OCI-M1 (cell line): ENCODE measurements at regions not wholly inside any gene's neighbourhood (a gene's known extent, or its start where the extent isn't known, plus 50 kb on each side); places are given as distances from the start of the nearest gene placed in this dataset.
"Not testable (repeated sequence)": the region's sequence is repeated elsewhere in the genome, so short reads cannot be mapped to it uniquely, and the experiment has no call there.

Experiments
- DNase-seq: peaks from one replicate; lab custom pipeline; 2025; lab: John Stamatoyannopoulos, UW

DNA sequence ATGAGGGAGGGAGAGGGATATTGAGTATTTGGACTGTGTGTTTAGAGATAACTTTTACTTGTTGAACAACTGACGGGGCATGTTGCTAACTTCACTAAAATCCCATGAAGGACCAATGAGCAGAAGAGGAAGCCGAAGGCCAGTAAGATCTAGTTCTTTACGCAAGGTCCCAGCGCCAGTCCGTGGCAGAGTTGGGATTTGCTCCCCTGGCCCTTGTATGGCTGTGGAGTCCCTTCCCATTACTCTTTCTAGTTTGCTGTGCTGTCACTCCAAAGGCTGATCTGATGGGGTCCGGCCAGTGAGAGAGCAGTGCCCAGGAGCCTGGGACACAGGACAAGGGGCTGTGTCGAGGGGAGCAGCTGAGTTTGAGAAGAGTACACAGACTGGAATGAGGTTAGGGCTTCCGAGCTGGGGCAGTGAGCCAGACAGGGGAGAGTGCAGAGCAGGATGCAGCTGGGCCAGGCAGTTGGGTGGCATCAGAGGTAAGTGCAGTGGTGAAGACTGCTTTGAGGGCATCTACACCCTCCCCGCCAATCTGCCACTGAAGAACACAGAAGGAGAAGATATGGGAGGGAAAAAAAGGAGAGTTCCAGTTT is 692.9 kb upstream of the HS6ST1 start:
- DNase-seq: no peak

DNA sequence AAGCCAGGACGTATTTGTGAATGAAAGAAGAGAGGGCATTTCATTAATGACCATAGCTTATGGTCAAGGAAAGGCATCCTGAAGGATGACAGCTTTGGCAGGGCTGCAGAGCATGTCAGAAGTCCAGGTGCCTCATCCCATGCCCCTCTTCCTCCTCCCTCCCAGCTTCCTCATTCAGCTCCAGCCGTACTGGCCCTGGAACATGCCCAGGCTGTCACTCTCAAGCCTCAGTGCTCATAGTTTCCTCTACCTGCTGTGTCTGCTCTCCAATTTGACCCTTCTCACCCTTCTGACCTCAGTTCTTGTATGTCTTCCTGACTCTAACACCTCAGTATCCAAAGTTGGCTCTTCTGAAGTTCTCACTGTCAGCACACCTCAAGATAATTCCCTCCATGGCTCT is 695.8 kb upstream of the HS6ST1 start:
- no peak for DNase-seq

DNA sequence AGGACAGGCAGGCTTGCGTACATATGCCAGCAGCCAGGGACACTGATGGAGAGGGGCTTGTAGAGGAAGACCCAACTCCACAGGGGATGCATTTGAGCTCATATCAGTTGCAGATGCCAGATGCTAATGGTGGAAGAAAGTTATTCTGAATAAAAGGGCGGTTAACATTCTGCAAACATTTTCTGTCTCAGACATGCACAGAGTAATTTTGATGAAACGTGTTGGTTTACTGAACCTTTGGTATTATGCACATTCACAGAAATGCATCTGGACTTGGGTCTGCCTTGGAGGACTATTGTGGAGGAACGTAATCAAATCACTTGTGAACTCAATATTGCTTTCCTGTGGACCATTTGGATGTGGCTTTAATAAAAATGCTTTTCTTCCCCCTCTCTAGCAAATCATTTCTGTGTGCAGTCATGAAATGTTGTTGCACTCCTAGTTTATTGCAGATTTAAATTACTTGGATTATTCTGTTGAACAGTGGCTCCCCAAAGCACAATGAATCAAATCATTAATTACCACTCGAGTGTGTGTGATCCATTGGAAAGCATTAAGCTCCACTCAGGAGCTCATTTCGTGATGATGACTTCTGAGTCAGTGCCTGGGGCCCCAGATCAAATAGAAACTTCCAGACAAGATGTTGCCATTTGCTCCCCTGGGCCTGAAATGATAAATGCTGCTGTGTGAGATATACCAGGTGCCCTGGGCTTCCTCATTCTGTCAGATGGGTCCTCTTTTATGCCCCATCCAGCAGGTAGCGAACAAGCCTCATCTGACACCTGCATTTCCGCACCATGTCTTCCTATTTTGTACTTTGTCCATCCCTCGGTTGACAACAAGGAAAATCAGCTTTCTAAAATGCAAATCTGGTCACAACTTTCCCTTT is 697.0 kb upstream of the HS6ST1 start:
- DNase-seq: no peak

DNA sequence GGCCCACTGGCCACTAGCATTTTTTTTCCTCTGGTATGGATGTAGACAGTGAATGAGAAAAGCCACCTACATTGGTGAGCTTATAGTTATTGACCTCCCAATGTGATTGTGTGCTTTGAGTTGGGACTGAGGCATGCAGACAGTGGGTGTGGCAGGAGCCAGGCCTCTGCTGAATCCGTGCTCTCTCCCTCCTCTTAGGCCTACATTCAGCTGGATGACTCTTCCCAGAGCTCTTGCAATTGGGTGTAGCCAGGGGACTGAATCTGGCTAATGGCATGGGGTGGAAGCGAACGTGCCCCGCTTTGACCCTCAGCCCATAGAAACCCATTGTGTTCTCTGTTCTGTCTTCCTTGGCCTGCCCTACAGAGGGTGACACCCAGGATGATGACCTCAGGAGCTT is 698.3 kb upstream of the HS6ST1 start:
- DNase-seq: no peak

DNA sequence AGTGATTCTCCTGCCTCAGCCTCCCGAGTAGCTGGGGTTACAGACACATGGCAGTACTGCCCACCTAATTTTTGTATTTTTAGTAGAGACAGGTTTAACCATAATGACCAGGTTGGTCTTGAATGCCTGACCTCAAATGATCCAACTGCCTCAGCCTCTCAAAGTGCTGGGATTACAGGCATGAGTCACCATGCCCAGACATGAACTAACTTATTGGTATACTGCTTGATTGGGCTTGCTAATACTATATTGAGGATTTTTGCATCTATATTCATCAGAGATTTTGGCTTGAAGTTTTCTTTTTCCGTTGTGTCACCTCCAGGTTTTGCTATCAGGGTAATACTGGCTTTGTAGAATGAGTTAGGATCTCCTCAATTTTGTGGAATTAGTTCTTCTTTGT is 706.1 kb upstream of the HS6ST1 start:
- DNase-seq: no peak

DNA sequence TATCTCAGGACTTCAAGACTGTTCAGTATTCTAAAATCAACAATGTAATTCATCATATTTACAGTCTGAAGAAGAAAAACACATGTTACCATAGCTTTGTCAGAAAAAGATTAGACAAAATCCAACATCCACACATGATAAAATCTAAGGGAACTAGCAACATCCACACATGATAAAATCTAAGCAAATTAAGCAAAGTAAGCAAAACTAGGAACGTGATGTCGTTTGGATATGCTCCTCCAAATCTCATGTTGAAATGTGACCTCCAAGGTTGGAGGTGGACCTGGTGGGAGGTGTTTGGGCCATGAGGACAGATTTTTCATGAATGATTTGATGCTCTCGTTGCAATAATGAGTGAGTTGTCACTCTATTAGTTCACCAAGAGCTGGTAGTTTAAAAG is 717.3 kb upstream of the HS6ST1 start:
- DNase-seq: no peak

DNA sequence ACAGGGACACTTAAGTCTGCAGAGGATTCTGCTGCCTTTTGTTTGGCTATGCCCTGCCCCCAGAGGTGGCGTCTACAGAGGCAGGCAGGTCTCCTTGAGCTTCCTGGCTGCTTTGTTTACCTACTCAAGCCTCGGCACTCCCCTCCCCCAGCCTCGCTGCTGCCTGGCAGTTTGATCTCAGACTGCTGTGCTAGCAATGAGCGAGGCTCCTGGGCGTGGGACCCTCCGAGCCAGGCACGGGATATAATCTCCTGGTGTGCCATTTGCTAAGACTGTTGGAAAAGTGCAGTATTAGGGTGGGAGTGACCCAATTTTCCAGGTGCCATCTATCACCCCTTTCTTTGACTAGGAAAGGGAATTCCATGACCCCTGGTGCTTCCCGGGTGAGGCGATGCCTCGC is 725.0 kb upstream of the HS6ST1 start:
- DNase-seq: not testable (repeated sequence)

DNA sequence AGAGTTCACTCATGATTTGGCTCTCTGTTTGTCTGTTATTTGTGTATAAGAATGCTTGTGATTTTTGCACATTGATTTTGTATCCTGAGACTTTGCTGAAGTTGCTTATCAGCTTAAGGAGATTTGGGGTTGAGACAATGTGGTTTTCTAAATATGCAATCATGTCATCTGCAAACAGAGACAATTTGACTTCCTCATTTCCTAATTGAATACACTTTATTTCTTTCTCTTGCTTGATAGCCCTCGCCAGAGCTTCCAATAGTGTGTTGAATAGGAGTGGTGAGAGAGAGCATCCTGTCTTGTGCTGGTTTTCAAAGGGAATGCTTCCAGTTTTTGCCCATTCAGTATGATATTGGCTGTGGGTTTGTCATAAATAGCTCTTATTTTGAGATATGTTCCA is 727.8 kb upstream of the HS6ST1 start:
- DNase-seq: peak; percentile 39

DNA sequence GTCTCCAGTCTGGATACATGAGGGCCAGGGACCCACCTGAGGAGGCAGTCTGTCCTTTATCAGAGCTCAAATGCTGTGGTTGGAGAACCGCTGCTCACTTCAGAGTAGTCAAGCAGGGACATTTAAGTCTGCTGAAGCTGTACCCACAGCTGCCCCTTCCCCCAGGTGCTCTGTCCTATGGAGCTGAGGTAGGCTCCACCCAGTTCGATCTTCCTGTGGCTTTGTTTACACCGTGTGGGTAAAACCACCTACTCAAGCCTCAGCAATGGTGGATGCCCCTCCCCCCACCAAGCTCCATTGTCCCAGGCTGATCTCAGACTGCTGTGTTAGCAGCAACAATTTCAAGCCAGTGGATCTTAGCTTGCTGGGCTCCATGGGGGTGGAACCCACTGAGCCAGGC is 731.4 kb upstream of the HS6ST1 start:
- no peak for DNase-seq

DNA sequence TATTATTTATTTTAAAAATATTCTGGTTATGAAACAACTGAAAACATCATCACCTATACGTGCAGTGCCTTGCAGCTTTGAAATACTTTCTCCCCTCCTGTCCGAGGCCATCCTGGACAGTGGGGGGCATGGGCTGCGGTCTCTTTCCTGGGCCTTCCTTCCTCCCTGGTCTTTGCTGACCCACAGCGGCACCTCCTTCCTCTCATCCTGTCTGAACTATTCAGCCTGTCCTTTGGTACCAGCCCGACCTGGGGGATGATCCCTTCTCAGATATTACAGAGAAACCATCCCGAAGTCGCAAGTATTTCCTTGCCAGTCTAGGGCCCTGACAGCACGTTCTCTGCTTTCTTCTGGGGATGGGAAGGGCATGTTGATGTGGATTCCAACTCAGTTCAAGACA is 736.6 kb upstream of the HS6ST1 start:
- DNase-seq: no peak

DNA sequence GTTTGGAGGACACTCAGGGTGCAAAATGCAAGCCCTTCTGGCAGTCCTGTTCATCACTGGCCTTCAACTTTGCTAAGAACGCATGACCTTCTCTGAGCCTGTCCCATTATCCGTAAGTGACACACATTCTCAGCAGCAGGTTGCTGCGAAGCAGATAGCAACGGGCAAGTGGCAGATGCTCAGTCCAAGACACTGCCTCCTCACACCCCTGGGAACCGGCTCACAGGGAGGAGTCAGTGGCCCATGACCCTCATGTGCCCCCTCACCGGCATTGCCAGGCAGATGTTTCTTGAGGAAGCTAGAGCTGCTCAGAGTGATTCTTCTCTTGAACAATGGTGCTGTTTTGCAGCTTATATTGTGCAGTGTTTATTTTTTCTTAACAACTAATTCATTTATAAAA is 737.2 kb upstream of the HS6ST1 start:
- no peak for DNase-seq

DNA sequence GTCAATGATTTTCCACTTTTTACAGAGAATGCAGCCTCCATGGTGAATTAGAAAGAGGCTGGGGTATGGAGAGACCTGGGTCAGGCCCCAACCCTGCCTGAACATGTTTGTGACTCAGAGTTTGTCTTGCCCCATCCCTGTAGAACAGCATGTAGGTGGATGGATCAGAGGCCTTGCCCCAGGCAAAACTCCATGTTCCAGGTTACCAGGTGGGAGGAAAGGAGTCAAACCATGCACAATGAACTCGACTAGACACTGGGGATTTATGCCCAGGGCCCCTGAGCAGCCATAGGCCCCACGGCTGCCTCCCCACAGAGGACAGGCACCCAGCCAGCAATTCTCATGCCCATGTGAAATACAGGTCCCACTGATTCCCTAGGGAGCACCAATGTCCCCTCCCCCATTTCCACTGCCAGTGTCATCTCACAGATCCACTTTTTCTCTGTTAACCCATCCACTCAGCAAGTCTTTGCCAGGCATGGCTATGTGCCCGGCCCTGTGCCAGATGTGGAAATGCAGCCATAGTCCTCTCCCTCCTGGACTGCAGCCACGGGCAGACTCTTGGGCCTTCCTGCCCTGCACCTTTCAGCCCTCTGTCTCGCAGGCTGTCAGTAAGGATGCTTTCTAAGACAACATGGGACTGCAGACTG is 737.8 kb upstream of the HS6ST1 start:
- no peak for DNase-seq

DNA sequence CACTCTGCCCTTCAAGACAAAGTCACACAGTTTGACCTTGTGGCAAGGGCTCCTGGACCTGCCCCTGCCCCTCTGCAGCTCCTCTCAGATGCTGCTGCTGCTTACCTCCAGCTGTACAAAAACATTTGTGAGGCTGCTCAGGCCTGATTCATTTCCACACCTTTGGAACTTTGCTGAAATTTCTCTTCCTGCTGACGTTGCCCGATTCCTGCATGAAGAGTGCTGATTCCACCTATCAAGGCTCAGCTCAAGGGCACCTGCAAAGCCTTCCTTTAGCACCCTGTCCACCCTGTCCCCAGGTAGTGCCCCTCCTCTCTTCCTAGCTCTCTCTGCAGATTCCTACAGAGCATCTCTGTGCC is 738.3 kb upstream of the HS6ST1 start:
- no peak for DNase-seq

DNA sequence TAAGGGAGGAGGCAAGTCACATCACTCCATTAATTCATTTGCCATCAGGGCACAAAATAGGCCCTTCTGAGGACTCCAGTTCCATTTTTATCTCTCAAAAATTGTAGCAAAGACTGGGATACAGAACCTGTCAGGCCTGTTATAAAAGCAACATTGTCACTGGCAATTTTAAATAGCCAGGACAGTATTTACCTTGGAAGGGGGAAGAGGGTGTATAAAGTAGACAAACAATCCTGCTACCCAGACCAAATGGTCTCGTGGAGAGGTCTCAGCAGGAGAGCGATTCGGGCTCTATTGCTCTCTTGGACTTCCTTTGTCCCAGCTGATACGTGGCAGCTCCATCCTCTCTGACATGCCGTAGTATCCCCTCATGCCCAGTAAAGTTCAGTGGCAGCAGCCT is 740.3 kb upstream of the HS6ST1 start:
- no peak for DNase-seq

DNA sequence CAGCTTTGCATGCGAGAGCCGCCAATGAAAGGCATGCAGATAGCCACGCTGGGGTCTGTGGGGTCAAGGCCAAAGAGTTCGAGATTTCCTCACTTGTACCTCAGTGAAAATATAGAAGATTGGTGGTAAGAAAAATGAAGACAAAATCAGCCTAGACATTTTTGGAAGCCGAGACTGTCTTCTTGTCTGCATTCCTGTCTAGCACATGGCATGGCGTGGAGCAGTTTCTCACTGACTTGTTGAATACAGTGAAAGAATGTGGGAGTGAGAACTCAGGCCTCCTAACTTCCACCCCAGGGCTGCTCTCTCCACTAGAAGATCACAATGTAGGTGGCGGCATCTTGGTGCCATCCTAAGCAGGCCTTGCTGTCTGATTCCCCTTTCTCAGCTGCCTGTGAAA is 740.8 kb upstream of the HS6ST1 start:
- DNase-seq: no peak

DNA sequence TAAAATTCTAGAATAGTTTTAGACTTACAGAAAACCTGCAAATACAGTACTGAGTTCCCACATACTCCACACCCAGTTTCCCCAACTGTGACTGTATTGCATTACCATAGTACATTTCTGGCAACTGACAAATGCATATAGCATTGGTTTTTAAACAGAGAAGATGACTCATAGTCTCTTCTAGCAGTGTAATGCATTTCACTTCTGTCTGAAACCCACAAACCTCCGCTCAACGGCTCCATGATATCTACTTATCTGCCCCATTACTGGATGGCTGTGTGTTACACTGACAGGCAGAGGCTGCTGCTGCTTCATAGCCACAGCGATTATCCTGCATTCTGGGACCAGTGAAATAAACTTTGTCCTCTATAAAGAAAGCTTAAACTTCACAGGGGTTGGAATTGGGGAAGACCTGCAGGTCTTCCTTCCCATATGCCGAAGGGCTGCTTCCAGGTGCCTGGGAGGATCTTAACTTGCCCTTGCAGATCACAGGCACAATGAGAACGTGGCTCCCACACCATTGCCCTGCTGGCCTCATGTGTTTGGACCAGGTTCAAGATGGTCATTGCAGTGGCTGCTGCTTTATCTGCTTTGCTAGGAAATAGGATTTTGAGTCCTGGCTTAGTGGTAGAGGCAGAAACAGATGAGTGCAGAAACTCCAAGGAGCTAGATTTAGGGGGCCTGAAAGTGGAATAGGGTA is 742.6 kb upstream of the HS6ST1 start:
- DNase-seq: peak; percentile 90

DNA sequence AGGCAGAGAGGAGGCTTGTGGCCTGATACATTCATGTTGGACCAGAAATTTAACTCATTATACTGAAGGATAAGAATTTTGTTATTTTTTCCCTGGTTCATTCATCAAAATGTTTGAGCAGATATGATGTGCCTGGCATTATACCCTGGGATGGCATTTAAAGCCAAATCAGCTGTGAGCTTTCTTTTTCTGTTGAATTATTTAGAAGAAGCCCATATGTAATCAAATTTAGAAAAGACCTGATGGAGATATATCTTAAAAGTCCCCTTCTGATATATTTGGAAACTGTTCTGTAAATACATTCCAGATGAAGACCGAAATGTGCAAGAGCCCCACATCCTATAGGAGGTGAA is 743.1 kb upstream of the HS6ST1 start:
- no peak for DNase-seq

DNA sequence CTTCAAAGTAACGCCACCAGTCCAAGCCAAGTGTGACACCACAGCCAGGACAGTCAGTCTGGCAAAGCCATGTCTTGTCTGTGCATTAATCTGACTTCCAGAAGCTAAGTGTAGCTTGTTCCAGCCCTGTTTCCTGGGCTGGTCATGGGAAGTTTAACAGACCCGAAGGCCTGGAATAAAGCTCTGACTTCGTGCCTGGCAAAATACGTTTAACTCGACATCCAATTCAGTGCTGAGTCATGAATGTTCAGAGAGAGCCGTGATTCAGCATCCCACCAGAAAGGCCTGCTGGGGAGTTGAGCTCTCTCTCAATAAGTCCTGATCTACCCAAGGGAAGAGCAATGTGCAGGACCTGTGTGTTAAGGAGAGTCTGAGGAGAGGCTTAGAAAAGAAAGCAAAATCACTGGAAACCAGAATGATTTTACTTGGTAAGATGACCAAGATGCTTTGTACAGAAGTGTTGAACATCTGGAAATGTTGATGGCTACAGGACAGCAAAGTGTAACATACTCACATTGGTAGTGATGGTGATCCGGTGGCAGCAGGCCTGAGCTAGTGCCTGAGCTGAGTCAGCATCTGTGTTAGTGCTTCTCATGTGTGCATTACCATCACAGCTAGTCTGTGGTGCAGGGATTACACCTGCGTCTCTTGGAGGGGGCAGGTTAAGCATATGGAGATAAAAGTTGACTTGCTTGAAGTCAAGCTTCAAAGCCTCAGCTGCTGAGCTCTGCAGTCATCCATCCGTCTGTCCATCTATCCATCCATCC is 743.7 kb upstream of the HS6ST1 start:
- no peak for DNase-seq

DNA sequence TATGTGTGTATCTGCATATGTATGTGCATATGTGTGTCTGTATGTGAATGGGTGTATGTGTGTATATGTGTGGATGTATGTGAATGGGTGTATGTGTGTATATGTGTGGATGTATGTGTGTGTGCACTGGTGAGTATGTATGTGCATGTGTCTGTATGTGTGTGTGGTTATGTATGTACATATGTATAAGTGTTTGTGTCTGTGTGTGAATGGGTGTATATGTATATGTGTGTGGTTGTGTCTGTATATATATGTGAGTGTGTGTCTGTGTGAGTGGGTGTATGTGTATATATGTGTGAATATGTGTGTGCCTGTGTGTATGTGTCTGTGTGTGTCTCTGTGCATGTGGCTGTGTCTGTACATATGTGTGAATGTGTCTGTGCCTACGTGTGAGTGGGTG is 748.4 kb upstream of the HS6ST1 start:
- DNase-seq: no peak

DNA sequence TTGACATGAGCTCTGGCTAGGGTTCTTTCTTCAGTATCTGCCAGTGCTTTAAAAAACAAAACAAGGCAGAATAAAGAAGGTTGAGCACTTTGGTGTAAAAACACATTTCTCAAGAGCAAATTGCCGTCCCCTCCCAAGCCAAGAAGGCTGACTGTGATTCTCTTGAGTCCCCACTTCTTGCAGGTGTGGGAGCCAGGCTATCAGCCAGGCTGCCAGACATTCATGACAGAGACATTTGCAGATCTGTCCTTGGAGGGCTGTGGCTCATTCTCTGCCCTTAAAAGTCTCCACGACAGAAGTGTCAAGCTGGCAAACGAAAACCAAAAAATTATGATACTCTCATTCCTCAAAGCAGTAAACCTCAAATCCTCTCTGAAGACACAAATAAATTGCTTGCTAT is 749.3 kb upstream of the HS6ST1 start:
- DNase-seq: no peak

DNA sequence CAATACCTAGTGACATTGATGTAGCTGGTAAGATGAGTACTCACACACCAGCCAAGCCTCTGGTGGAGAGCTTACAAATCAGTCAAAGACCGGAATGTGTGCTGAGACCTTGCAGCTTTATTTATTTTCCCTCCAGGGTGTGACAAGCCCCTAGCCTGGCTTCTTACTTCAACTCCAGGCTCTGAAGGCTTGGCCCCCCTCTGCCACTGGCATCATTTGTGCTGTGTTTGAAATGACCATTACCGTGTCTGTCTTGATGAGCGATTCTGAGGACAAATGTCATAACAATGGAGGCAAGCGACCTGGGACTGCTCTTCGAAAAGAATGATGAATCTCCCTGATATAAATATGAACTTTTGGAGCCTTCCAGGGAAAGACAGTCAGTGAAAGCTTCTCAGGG is 749.9 kb upstream of the HS6ST1 start:
- no peak for DNase-seq
